HPDE6-E6E7 (cell line): ENCODE measurements at regions not wholly inside any gene's neighbourhood (a gene's known extent, or its start where the extent isn't known, plus 50 kb on each side); places are given as distances from the start of the nearest gene placed in this dataset.
"Not testable (repeated sequence)": the region's sequence is repeated elsewhere in the genome, so short reads cannot be mapped to it uniquely, and the experiment has no call there.

ENCODE experiments used
- DNase-seq: peaks from one replicate; pipeline ENCODE4 v3.0.0; 2011; ENCODE audit warnings: missing footprints; ENCODE audit errors: extremely low spot score

- no peak for DNase-seq
Measured at GRCh38 chr5:1667648-1668140, 131.9 kb downstream of the MRPL36 start.

GRCh38 chr5:1666812-1667588, 132.6 kb downstream of the MRPL36 start:
- no peak for DNase-seq

- no peak for DNase-seq
Measured at GRCh38 chr5:1666221-1666620, 133.4 kb downstream of the MRPL36 start.

GRCh38 chr5:1665803-1666202, 133.8 kb downstream of the MRPL36 start:
- no peak for DNase-seq

- DNase-seq, result no peak
Measured at GRCh38 chr5:1665231-1665630, 134.4 kb downstream of the MRPL36 start.

- DNase-seq, result no peak
Measured at GRCh38 chr5:1663186-1663585, 136.5 kb downstream of the MRPL36 start.

- no peak for DNase-seq
Measured at GRCh38 chr5:1662559-1663085, 137.0 kb downstream of the MRPL36 start.

GRCh38 chr5:1661831-1662558, 137.6 kb downstream of the MRPL36 start:
- no peak for DNase-seq

- DNase-seq, result no peak
Measured at GRCh38 chr5:1661311-1661710, 137.6 kb upstream of the LPCAT1 start.

- DNase-seq, result no peak
Measured at GRCh38 chr5:1660511-1660910, 136.8 kb upstream of the LPCAT1 start.

GRCh38 chr5:1660001-1660400, 136.2 kb upstream of the LPCAT1 start:
- no peak for DNase-seq

- no peak for DNase-seq
Measured at GRCh38 chr5:1659100-1659981, 135.6 kb upstream of the LPCAT1 start.

GRCh38 chr5:1658665-1659064, 134.9 kb upstream of the LPCAT1 start:
- DNase-seq, result no peak

- no peak for DNase-seq
Measured at GRCh38 chr5:1657161-1657741, 133.5 kb upstream of the LPCAT1 start.

GRCh38 chr5:1656271-1656975, 132.7 kb upstream of the LPCAT1 start:
- DNase-seq, result no peak

GRCh38 chr5:1655496-1656270, 131.9 kb upstream of the LPCAT1 start:
- no peak for DNase-seq

- DNase-seq, result no peak
Measured at GRCh38 chr5:1654786-1655495, 131.2 kb upstream of the LPCAT1 start.

GRCh38 chr5:1653698-1654651, 130.2 kb upstream of the LPCAT1 start:
- not testable (repeated sequence) for DNase-seq
